Panc1 (cell line): ENCODE measurements at regions not wholly inside any gene's neighbourhood (a gene's known extent, or its start where the extent isn't known, plus 50 kb on each side); places are given as distances from the start of the nearest gene placed in this dataset.
"Not testable (repeated sequence)": the region's sequence is repeated elsewhere in the genome, so short reads cannot be mapped to it uniquely, and the experiment has no call there.

Source experiments
- CTCF ChIP-seq: fragments of 450-650 bp; IDR thresholded peaks from 2 replicates; pipeline ENCODE4 v1.5.1; 2017; ENCODE audit warnings: mild to moderate bottlenecking
- POLR2AphosphoS5 ChIP-seq: IDR thresholded peaks from 2 replicates; pipeline ENCODE4 v1.6.1; 2012; ENCODE audit warnings: mild to moderate bottlenecking, low read depth, low read length, moderate library complexity
- SIN3A ChIP-seq: IDR thresholded peaks from 2 replicates; pipeline ENCODE4 v1.6.1; 2012; ENCODE audit warnings: low read depth, mild to moderate bottlenecking, low read length, moderate library complexity, borderline replicate concordance; ENCODE audit not compliant: insufficient read depth

GRCh38 chr10:48102410-48103146 is 103.0 kb upstream of the FAM25C start:
- not testable (repeated sequence) for TF ChIP-seq CTCF, SIN3A, POLR2AphosphoS5
